ENCODE measurements at regions not wholly inside any gene's neighbourhood (a gene's known extent, or its start where the extent isn't known, plus 50 kb on each side); places are given as distances from the start of the nearest gene placed in this dataset.

DNA sequence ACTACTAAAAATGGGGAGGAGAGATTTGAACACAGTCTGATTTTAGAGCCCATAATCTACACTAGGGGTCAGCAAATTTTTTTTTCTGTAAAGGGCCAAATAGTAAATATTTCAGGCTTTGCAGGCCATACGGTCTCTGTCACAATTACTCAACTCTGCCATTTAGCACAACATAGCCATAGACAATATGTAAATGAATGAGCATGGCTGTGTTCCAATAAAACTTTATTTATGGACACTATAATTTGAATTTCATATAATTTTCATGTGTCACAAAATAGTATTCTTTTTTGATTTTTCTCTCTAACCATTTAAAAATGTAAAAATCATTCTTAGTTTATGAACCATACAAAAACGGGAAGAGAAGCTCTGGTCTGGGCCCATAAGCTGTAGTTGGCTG is 309.4 kb downstream of the GPD2 start:
- ChIA-PET CTCF (ENCODE audit: partially characterized antibody) (no interaction called here), POLR2A (ENCODE audit: partially characterized antibody) (no interaction called here)
- Mint-ChIP-seq H3K9me3 (peaks cover 0 to 3% (median 0%) of the 10 kb centered on the region in 8 donors), H3K4me1 (no peaks in the 10 kb centered on the region), H3K27me3 (no peaks in the 10 kb centered on the region), H3K36me3 (no peaks in the 10 kb centered on the region), H3K27ac (no peak overlapping the region), H3K4me3 (no peak overlapping the region)
- Histone ChIP-seq H3K9me3 (ENCODE audit: control insufficient read depth in 1 of 2, low read length in 2 of 2) (no peaks in the 10 kb centered on the region), H3K27me3 (ENCODE audit: insufficient read depth, low read length) (no peaks in the 10 kb centered on the region), H3K36me3 (ENCODE audit: insufficient read depth, low read length) (no peaks in the 10 kb centered on the region), H3K4me3 (ENCODE audit: low read length in 2 of 2) (no peak overlapping the region), H3K27ac (ENCODE audit: low read depth, low read length) (no peak overlapping the region), H3K4me1 (ENCODE audit: insufficient read depth, low read length) (no peaks in the 10 kb centered on the region)
- intact Hi-C loops (cut with micrococcal nuclease), result no loop called here
- no peak for DNase-seq

DNA sequence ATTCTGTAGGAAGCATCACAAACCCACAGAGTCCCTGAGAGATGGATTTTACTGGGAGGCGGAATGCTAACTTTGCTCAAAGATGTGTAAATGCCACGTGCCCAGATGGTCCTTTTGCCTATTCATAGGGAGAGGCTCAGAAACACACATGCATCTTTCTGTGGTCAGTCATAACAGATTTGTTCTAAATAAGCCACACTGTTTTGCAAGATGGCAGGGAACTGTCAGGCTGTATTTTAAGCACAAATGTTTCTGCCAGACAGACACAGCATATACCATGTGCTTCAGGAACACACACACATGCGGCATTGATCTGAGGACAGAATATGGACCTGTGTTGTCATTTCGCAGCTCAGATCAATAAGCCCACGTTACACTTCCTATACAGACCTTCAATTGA is 312.0 kb downstream of the GPD2 start:
- Mint-ChIP-seq H3K9me3 (peaks cover 0 to 3% (median 0%) of the 10 kb centered on the region in 8 donors), H3K4me3 (no peak overlapping the region), H3K27ac (no peak overlapping the region), H3K4me1 (no peaks in the 10 kb centered on the region), H3K27me3 (no peaks in the 10 kb centered on the region), H3K36me3 (no peaks in the 10 kb centered on the region)
- H3K27ac ChIP-seq (ENCODE audit: low read depth, low read length), result no peak overlapping the region
- ChIA-PET CTCF (ENCODE audit: partially characterized antibody) (no interaction called here), POLR2A (ENCODE audit: partially characterized antibody) (no interaction called here)
- H3K36me3 ChIP-seq (ENCODE audit: insufficient read depth, low read length), result no peaks in the 10 kb centered on the region
- no peak for DNase-seq
- H3K9me3 ChIP-seq (ENCODE audit: control insufficient read depth in 1 of 2, low read length in 2 of 2), result no peaks in the 10 kb centered on the region
- H3K4me3 ChIP-seq (ENCODE audit: low read length in 2 of 2), result no peak overlapping the region
- H3K4me1 ChIP-seq (ENCODE audit: insufficient read depth, low read length), result no peaks in the 10 kb centered on the region
- no peaks in the 10 kb centered on the region for H3K27me3 ChIP-seq (ENCODE audit: insufficient read depth, low read length)
- intact Hi-C loops (cut with micrococcal nuclease), result no loop called here

DNA sequence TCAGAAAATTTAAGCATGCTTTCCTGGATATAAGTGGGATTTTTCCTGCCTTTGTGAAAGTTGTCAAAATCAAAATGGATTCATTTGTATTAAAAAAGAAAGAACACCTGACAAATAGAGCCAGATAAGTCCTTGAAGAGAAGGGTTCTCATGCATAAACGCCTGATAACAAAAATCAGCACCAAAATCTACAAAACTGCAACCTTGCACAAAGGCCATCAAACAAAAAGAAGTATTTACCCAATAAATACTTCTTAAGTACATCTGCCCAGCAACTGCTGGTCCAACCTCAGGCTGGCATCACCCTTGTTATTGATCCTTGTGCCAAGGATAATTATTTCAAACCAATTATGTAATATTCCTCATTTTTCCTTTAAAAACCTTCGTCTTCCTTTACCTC is 315.9 kb downstream of the GPD2 start:
- CTCF ChIA-PET (ENCODE audit: partially characterized antibody), result no interaction called here
- H3K4me1 ChIP-seq (ENCODE audit: insufficient read depth, low read length), result no peaks in the 10 kb centered on the region
- no peaks in the 10 kb centered on the region for H3K4me1 Mint-ChIP-seq

DNA sequence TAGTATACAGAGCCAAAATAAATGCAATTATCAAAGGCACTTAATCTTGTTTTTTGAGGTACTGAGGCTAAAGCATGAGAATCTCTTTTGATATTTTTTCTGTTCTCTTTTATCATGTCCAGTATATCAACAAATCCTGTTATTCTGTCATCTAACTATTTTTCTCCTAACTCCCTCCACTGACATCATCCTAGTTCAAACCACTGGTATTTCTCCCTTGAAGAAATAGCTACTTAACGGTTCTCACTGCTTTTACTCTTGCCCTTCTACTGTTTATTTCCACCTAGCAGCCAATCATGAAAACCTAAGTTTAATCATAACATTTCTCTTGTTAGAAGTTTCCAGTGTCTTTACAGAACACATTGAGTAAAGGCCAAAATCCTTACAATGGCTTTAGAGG is 317.6 kb downstream of the GPD2 start:
- Histone ChIP-seq H3K27ac (ENCODE audit: low read depth, low read length) (no peak overlapping the region), H3K27me3 (ENCODE audit: insufficient read depth, low read length) (no peaks in the 10 kb centered on the region), H3K4me1 (ENCODE audit: insufficient read depth, low read length) (no peaks in the 10 kb centered on the region), H3K36me3 (ENCODE audit: insufficient read depth, low read length) (no peaks in the 10 kb centered on the region), H3K4me3 (ENCODE audit: low read length in 2 of 2) (no peak overlapping the region), H3K9me3 (ENCODE audit: control insufficient read depth in 1 of 2, low read length in 2 of 2) (no peaks in the 10 kb centered on the region)
- CTCF ChIA-PET (ENCODE audit: partially characterized antibody), result no interaction called here
- Mint-ChIP-seq H3K4me3 (no peak overlapping the region), H3K36me3 (no peaks in the 10 kb centered on the region), H3K27me3 (no peaks in the 10 kb centered on the region), H3K9me3 (no peaks in the 10 kb centered on the region), H3K4me1 (no peaks in the 10 kb centered on the region), H3K27ac (no peak overlapping the region)
- POLR2A ChIA-PET (ENCODE audit: partially characterized antibody), result no interaction called here
- no peak for DNase-seq
- intact Hi-C loops (cut with micrococcal nuclease), result no loop called here

More for the DNA sequence above, 315.9 kb downstream of the GPD2 start:
- no peaks in the 10 kb centered on the region for H3K27me3 Mint-ChIP-seq
- no peak overlapping the region for H3K4me3 Mint-ChIP-seq
- no peaks in the 10 kb centered on the region for H3K9me3 Mint-ChIP-seq
- no peaks in the 10 kb centered on the region for H3K9me3 ChIP-seq (ENCODE audit: control insufficient read depth in 1 of 2, low read length in 2 of 2)
- H3K27me3 ChIP-seq (ENCODE audit: insufficient read depth, low read length), result no peaks in the 10 kb centered on the region
- H3K4me3 ChIP-seq (ENCODE audit: low read length in 2 of 2), result no peak overlapping the region
- POLR2A ChIA-PET (ENCODE audit: partially characterized antibody), result no interaction called here
- no peaks in the 10 kb centered on the region for H3K36me3 Mint-ChIP-seq
- intact Hi-C loops (cut with micrococcal nuclease), result no loop called here
- H3K27ac ChIP-seq (ENCODE audit: low read depth, low read length), result no peak overlapping the region
- no peaks in the 10 kb centered on the region for H3K36me3 ChIP-seq (ENCODE audit: insufficient read depth, low read length)
- no peak for DNase-seq
- H3K27ac Mint-ChIP-seq, result no peak overlapping the region

DNA sequence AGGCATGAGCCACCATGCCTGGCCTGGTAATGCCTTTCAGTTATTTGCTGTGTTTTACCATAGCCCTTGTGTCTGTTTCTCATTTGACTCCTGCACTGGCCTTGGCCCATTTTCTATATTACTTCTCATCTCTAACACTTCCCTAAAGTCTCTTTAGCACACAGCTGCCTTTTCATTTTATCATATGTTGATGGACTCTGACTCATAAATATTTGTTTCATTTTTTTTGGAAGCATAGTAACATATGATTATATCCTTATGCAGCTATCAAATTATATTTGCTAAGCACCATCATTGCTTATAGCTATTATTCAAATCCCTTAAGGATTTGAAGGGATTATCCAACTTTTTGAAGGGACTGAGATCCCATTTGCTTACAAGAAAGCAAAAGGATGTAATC is 320.3 kb downstream of the GPD2 start:
- no peak for DNase-seq
- Histone ChIP-seq H3K4me3 (ENCODE audit: low read length in 2 of 2) (no peak overlapping the region), H3K27ac (ENCODE audit: low read depth, low read length) (no peak overlapping the region), H3K27me3 (ENCODE audit: insufficient read depth, low read length) (no peaks in the 10 kb centered on the region), H3K36me3 (ENCODE audit: insufficient read depth, low read length) (no peaks in the 10 kb centered on the region), H3K9me3 (ENCODE audit: control insufficient read depth in 1 of 2, low read length in 2 of 2) (no peaks in the 10 kb centered on the region), H3K4me1 (ENCODE audit: insufficient read depth, low read length) (no peaks in the 10 kb centered on the region)
- Mint-ChIP-seq H3K36me3 (no peaks in the 10 kb centered on the region), H3K27me3 (no peaks in the 10 kb centered on the region), H3K4me1 (no peaks in the 10 kb centered on the region), H3K9me3 (peaks cover 0 to 2% (median 0%) of the 10 kb centered on the region in 8 donors), H3K4me3 (no peak overlapping the region), H3K27ac (no peak overlapping the region)
- ChIA-PET CTCF (ENCODE audit: partially characterized antibody) (no interaction called here), POLR2A (ENCODE audit: partially characterized antibody) (no interaction called here)
- intact Hi-C loops (cut with micrococcal nuclease), result no loop called here

DNA sequence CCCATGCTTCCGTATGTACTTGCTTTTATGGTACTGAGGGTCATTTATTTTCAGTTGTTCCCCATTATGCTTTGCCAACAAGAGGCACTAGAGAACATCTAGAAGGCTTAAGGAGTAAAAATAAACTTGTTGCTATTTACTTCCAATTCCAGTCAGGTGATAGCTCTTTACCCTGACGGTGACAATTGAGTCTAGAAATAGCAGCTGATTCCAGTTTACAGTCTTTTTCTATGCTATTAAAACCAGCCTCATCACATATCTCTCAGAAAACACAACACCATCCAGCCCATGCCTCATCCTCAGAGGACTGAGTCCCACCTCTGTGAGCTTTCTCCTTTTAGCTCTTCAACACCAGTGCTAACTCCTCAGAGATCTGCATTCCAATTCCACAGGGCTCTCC is 327.0 kb downstream of the GPD2 start:
- Mint-ChIP-seq H3K27ac (no peak overlapping the region), H3K27me3 (no peaks in the 10 kb centered on the region), H3K36me3 (no peaks in the 10 kb centered on the region), H3K4me1 (no peaks in the 10 kb centered on the region), H3K4me3 (no peak overlapping the region), H3K9me3 (peaks cover 0 to 4% (median 2%) of the 10 kb centered on the region in 8 donors)
- Histone ChIP-seq H3K36me3 (ENCODE audit: insufficient read depth, low read length) (no peaks in the 10 kb centered on the region), H3K4me3 (ENCODE audit: low read length in 2 of 2) (no peak overlapping the region), H3K27me3 (ENCODE audit: insufficient read depth, low read length) (no peaks in the 10 kb centered on the region), H3K4me1 (ENCODE audit: insufficient read depth, low read length) (no peaks in the 10 kb centered on the region), H3K27ac (ENCODE audit: low read depth, low read length) (no peak overlapping the region), H3K9me3 (ENCODE audit: control insufficient read depth in 1 of 2, low read length in 2 of 2) (no peaks in the 10 kb centered on the region)
- ChIA-PET POLR2A (ENCODE audit: partially characterized antibody) (no interaction called here), CTCF (ENCODE audit: partially characterized antibody) (no interaction called here)
- intact Hi-C loops (cut with micrococcal nuclease), result no loop called here
- DNase-seq, result no peak

DNA sequence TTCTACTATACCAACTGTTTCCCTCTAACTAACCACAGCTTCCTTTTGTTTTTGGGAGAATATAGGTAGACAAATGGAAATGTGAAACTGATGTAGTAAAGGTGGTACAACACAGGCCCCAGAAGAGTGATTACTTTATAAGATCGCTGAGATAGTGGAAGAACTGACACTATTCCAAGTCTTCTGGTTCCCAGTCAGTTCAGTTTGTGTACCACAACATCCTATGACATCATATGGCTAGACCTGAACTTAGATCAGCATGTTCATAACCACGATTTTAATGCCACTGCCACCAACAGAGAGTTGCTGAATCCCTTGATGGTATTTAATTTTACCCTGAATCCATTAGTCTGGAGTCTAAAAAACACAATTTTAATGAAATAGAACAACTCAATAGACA is 328.9 kb downstream of the GPD2 start:
- ChIA-PET CTCF (ENCODE audit: partially characterized antibody) (no interaction called here), POLR2A (ENCODE audit: partially characterized antibody) (no interaction called here)
- Histone ChIP-seq H3K36me3 (ENCODE audit: insufficient read depth, low read length) (no peaks in the 10 kb centered on the region), H3K4me1 (ENCODE audit: insufficient read depth, low read length) (no peaks in the 10 kb centered on the region), H3K27ac (ENCODE audit: low read depth, low read length) (no peak overlapping the region), H3K9me3 (ENCODE audit: control insufficient read depth in 1 of 2, low read length in 2 of 2) (no peaks in the 10 kb centered on the region), H3K27me3 (ENCODE audit: insufficient read depth, low read length) (no peaks in the 10 kb centered on the region), H3K4me3 (ENCODE audit: low read length in 2 of 2) (no peak overlapping the region)
- no peak for DNase-seq
- no peak overlapping the region for H3K4me3 Mint-ChIP-seq
- H3K9me3 Mint-ChIP-seq, result peaks cover 2 to 19% (median 6%) of the 10 kb centered on the region in 8 donors
- no peaks in the 10 kb centered on the region for H3K27me3 Mint-ChIP-seq
- H3K36me3 Mint-ChIP-seq, result no peaks in the 10 kb centered on the region
- intact Hi-C loops (cut with micrococcal nuclease), result no loop called here
- no peak overlapping the region for H3K27ac Mint-ChIP-seq
- no peaks in the 10 kb centered on the region for H3K4me1 Mint-ChIP-seq

DNA sequence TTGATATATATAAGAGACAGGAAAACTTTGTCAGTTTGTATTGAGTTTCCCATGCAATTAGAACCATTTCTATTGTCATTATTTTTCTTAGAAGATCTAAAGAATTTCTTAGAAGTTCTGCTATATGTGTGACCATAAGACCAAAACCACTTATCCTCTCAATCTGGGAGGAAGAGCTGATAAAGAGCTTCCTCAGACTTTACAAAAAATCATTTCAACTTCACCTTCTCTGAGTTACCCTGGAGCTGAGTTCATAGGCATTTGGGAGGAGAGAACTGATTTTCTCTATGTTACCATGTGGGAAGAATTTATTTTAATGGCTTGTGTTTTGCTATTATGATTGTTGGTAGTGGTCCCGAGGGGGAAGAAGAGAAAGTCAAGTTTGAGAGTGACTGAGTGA is 329.3 kb downstream of the GPD2 start:
- intact Hi-C loops (cut with micrococcal nuclease), result no loop called here
- no peak overlapping the region for H3K27ac ChIP-seq (ENCODE audit: low read depth, low read length)
- no peaks in the 10 kb centered on the region for H3K27me3 ChIP-seq (ENCODE audit: insufficient read depth, low read length)
- H3K4me3 ChIP-seq (ENCODE audit: low read length in 2 of 2), result no peak overlapping the region
- H3K27me3 Mint-ChIP-seq, result no peaks in the 10 kb centered on the region
- H3K4me1 Mint-ChIP-seq, result no peaks in the 10 kb centered on the region
- H3K9me3 ChIP-seq (ENCODE audit: control insufficient read depth in 1 of 2, low read length in 2 of 2), result no peaks in the 10 kb centered on the region
- POLR2A ChIA-PET (ENCODE audit: partially characterized antibody), result no interaction called here
- no peak for DNase-seq
- H3K9me3 Mint-ChIP-seq, result peaks cover 0 to 23% (median 7%) of the 10 kb centered on the region in 8 donors
- CTCF ChIA-PET (ENCODE audit: partially characterized antibody), result no interaction called here
- H3K36me3 Mint-ChIP-seq, result no peaks in the 10 kb centered on the region
- H3K4me3 Mint-ChIP-seq, result no peak overlapping the region
- H3K4me1 ChIP-seq (ENCODE audit: insufficient read depth, low read length), result no peaks in the 10 kb centered on the region
- no peaks in the 10 kb centered on the region for H3K36me3 ChIP-seq (ENCODE audit: insufficient read depth, low read length)
- no peak overlapping the region for H3K27ac Mint-ChIP-seq
